ENCODE measurements at regions not wholly inside any gene's neighbourhood (a gene's known extent, or its start where the extent isn't known, plus 50 kb on each side); places are given as distances from the start of the nearest gene placed in this dataset.

- no peak for TF ChIP-seq CHCHD3 (CRISPR knock-in tag; IDR thresholded peaks at IDR 0.05)
- no peak for TF ChIP-seq ZNF20 (CRISPR knock-in tag; IDR thresholded peaks at IDR 0.05)
- TF ChIP-seq ZNF496 (CRISPR knock-in tag; IDR thresholded peaks at IDR 0.05; ENCODE audit: insufficient replicate concordance) = no peak
- no peak for TF ChIP-seq BRF2 (CRISPR knock-in tag; IDR thresholded peaks at IDR 0.05)
- TF ChIP-seq ZFP41 (CRISPR knock-in tag; IDR thresholded peaks at IDR 0.05; ENCODE audit: borderline replicate concordance) = 0 out of 2 replicates have a peak, but pooled peaks have one; percentile 50
- no peak; the same call in 1 of the 2 replicates for TF ChIP-seq ZNF34 (CRISPR knock-in tag; IDR thresholded peaks at IDR 0.05; ENCODE audit: borderline replicate concordance)
- no peak for TF ChIP-seq RFX1 (IDR thresholded peaks at IDR 0.05)
- TF ChIP-seq POLR2G (IDR thresholded peaks at IDR 0.05; ENCODE audit: low read depth, low read length) = peak; percentile 34; the same call in 1 of the 2 replicates
- peak; percentile 75; the same call in 1 of the 2 replicates for TF ChIP-seq SKIL (CRISPR knock-in tag; IDR thresholded peaks at IDR 0.05; ENCODE audit: borderline replicate concordance)
- 0 out of 2 replicates have a peak, but pooled peaks have one; percentile 59 for TF ChIP-seq ZNF672 (CRISPR knock-in tag; IDR thresholded peaks at IDR 0.05)
- peak; percentile 81 for TF ChIP-seq ZNF543 (CRISPR knock-in tag; IDR thresholded peaks at IDR 0.05)
- TF ChIP-seq ZNF710 (CRISPR knock-in tag; IDR thresholded peaks at IDR 0.05; ENCODE audit: borderline replicate concordance) = peak; percentile 81
- no peak; the same call in 1 of the 2 replicates for TF ChIP-seq TCF7 (IDR thresholded peaks at IDR 0.05; ENCODE audit: low read depth)
- TF ChIP-seq MAZ (IDR thresholded peaks at IDR 0.05; ENCODE audit: borderline replicate concordance, low read depth, low read length) = peak; percentile 94
- TF ChIP-seq MAZ (CRISPR knock-in tag; IDR thresholded peaks at IDR 0.05; ENCODE audit: low read depth) = peak; percentile 99
- peak; percentile 91 for TF ChIP-seq BORCS8-MEF2B (CRISPR knock-in tag; IDR thresholded peaks at IDR 0.05)
- TF ChIP-seq CHD2 (IDR thresholded peaks at IDR 0.05; ENCODE audit: low read depth, low read length) = peak; percentile 55
- 0 out of 2 replicates have a peak, but pooled peaks have one; percentile 61 for TF ChIP-seq ZNF816 (CRISPR knock-in tag; IDR thresholded peaks at IDR 0.05; ENCODE audit: borderline replicate concordance)
- TF ChIP-seq GRHL1 (CRISPR knock-in tag; conservative IDR thresholded peaks at IDR 0.05) = no peak
- TF ChIP-seq CSRNP1 (CRISPR knock-in tag; IDR thresholded peaks at IDR 0.05) = peak; percentile 85; the same call in 1 of the 2 replicates
Observed at GRCh38 chr17:77372444-77373298, 231.9 kb downstream of the SEC14L1 start (continued).

Data from HepG2 (cell line).